GM23338 (cell line): ENCODE measurements at regions not wholly inside any gene's neighbourhood (a gene's known extent, or its start where the extent isn't known, plus 50 kb on each side); places are given as distances from the start of the nearest gene placed in this dataset.

Experiments
- ATAC-seq: fragments of 200-7000 bp; cut with Tn5 transposase; 3 replicates; pipeline ENCODE4 v1.9.1; 2020
- DNase-seq: peaks from one replicate; pipeline ENCODE4 v3.0.0-alpha.2; 2015; ENCODE audit warnings: low spot score
- H2AFZ ChIP-seq: fragments of 200-600 bp; sonication (generic); 2 replicates; pipeline ENCODE4 v1.8.0; 2016; ENCODE audit warnings: antibody characterized with exemption, mild to moderate bottlenecking, moderate library complexity
- H3F3A ChIP-seq: fragments of 200-600 bp; sonication (generic); replicated peaks from 2 replicates; pipeline ENCODE4 v1.8.0; 2017; ENCODE audit warnings: antibody characterized with exemption, mixed run types, low read depth
- H3K27ac ChIP-seq: fragments of 200-600 bp; sonication (generic); 2 replicates; pipeline ENCODE4 v1.6.1; 2016; ENCODE audit warnings: low read depth
- H3K27me3 ChIP-seq: fragments of 200-600 bp; sonication (generic); 2 replicates; pipeline ENCODE4 v1.8.0; 2016; ENCODE audit warnings: mild to moderate bottlenecking, mixed run types, moderate library complexity; ENCODE audit not compliant: insufficient read depth
- H3K36me3 ChIP-seq: fragments of 200-600 bp; sonication (generic); 2 replicates; pipeline ENCODE4 v1.8.0; 2016; ENCODE audit warnings: mild to moderate bottlenecking; ENCODE audit not compliant: insufficient read depth
- H3K4me1 ChIP-seq: fragments of 200-600 bp; sonication (generic); 2 replicates; pipeline ENCODE4 v1.8.0; 2016; ENCODE audit warnings: mild to moderate bottlenecking, moderate library complexity; ENCODE audit not compliant: insufficient read depth
- H3K4me2 ChIP-seq: fragments of 200-600 bp; sonication (generic); 2 replicates; pipeline ENCODE4 v1.7.1; 2017; ENCODE audit warnings: mixed run types
- H3K4me3 ChIP-seq: fragments of 200-600 bp; sonication (generic); 2 replicates; pipeline ENCODE4 v1.6.1; 2016; ENCODE audit warnings: mixed run types
- H3K79me2 ChIP-seq: fragments of 200-600 bp; sonication (generic); replicated peaks from 2 replicates; pipeline ENCODE4 v1.8.0; 2017; ENCODE audit warnings: mild to moderate bottlenecking; ENCODE audit not compliant: insufficient read depth
- H3K9me2 ChIP-seq: fragments of 200-600 bp; sonication (generic); 2 replicates; pipeline ENCODE4 v1.8.0; 2017; ENCODE audit not compliant: insufficient read depth
- H4K20me1 ChIP-seq: fragments of 200-600 bp; sonication (generic); replicated peaks from 2 replicates; pipeline ENCODE4 v1.8.0; 2017; ENCODE audit warnings: mild to moderate bottlenecking; ENCODE audit not compliant: insufficient read depth
- H3K27ac Mint-ChIP-seq: 2 replicates; pipeline ENCODE4 v1.8.0; 2020; ENCODE audit warnings: inconsistent platforms, mild to moderate bottlenecking, moderate library complexity, mixed read lengths
- H3K27me3 Mint-ChIP-seq: 3 replicates; pipeline ENCODE4 v1.8.0; 2022; ENCODE audit warnings: low read depth, mild to moderate bottlenecking, moderate library complexity, mixed read lengths, inconsistent platforms; ENCODE audit not compliant: insufficient read depth, poor library complexity
- H3K36me3 Mint-ChIP-seq: 3 replicates; pipeline ENCODE4 v1.8.0; 2021; ENCODE audit warnings: low read depth, mild to moderate bottlenecking, inconsistent platforms, moderate library complexity, mixed read lengths
- H3K4me1 Mint-ChIP-seq: 3 replicates; pipeline ENCODE4 v1.8.0; 2020; ENCODE audit warnings: mild to moderate bottlenecking, inconsistent platforms, mixed read lengths
- H3K4me3 Mint-ChIP-seq: 3 replicates; pipeline ENCODE4 v1.8.0; 2021; ENCODE audit warnings: moderate library complexity, mild to moderate bottlenecking, inconsistent platforms, mixed read lengths
- H3K9me3 Mint-ChIP-seq: 3 replicates; pipeline ENCODE4 v1.8.0; 2020; ENCODE audit warnings: moderate library complexity, mild to moderate bottlenecking, inconsistent platforms, mixed read lengths
- CREB1 ChIP-seq: fragments of 250-450 bp; sonication (Bioruptor Pico); IDR thresholded peaks from 2 replicates; pipeline ENCODE4 v1.5.0; 2020; ENCODE audit warnings: low read depth, mild to moderate bottlenecking, moderate library complexity
- ETS1 ChIP-seq: IDR thresholded peaks from 2 replicates; pipeline ENCODE4 v1.6.1; 2016; ENCODE audit warnings: antibody characterized with exemption
- EZH2 ChIP-seq: fragments of 200-600 bp; sonication (generic); IDR thresholded peaks from one replicate; pipeline ENCODE4 v1.8.0; 2017; ENCODE audit warnings: antibody characterized with exemption, mild to moderate bottlenecking, low read depth; ENCODE audit not compliant: unreplicated experiment
- EZH2phosphoT487 ChIP-seq: fragments of 200-600 bp; sonication (generic); IDR thresholded peaks from one replicate; pipeline ENCODE4 v1.8.1; 2018; ENCODE audit warnings: antibody characterized with exemption; ENCODE audit not compliant: unreplicated experiment
- JUNB ChIP-seq: IDR thresholded peaks from one replicate; pipeline ENCODE4 v1.6.1; 2016; ENCODE audit warnings: antibody characterized with exemption; ENCODE audit not compliant: unreplicated experiment
- NANOG ChIP-seq: IDR thresholded peaks from 2 replicates; pipeline ENCODE4 v1.6.1; 2016; ENCODE audit warnings: antibody characterized with exemption, borderline replicate concordance
- POLR2AphosphoS5 ChIP-seq: IDR thresholded peaks from 2 replicates; pipeline ENCODE4 v1.6.1; 2016; ENCODE audit warnings: antibody characterized with exemption, low read depth
- STAT1 ChIP-seq: IDR thresholded peaks from one replicate; pipeline ENCODE4 v1.6.1; 2016; ENCODE audit warnings: antibody characterized with exemption; ENCODE audit not compliant: unreplicated experiment
- ZNF114 ChIP-seq: fragments of 250-450 bp; sonication (Bioruptor Pico); IDR thresholded peaks from 2 replicates; pipeline ENCODE4 v1.5.0; 2020; ENCODE audit warnings: mild to moderate bottlenecking, moderate library complexity
- ZNF331 ChIP-seq: fragments of 250-450 bp; sonication (Bioruptor Pico); IDR thresholded peaks from 2 replicates; pipeline ENCODE4 v1.5.0; 2020; ENCODE audit warnings: low read depth, mild to moderate bottlenecking, moderate library complexity
- ZNF462 ChIP-seq: fragments of 250-450 bp; sonication (Bioruptor Pico); IDR thresholded peaks from 2 replicates; pipeline ENCODE4 v1.5.0; 2020; ENCODE audit warnings: mild to moderate bottlenecking, moderate library complexity
- TF ChIP-seq, protein P1 (sequence below): IDR thresholded peaks from one replicate; pipeline ENCODE4 v1.6.1; 2018; ENCODE audit warnings: antibody characterized with exemption; ENCODE audit not compliant: unreplicated experiment
- TF ChIP-seq, protein P2 (sequence below), 2 experiments: fragments of 200-600 bp in 1 of 2; sonication (generic) in 1 of 2; conservative IDR thresholded peaks; 2 replicates each; pipeline versions ENCODE4 v1.5.1 to v1.6.1; 2016 to 2017; ENCODE audit warnings: antibody characterized with exemption in 2 of 2, low read depth in 2 of 2, mild to moderate bottlenecking in 2 of 2, moderate library complexity in 1 of 2

DNA sequence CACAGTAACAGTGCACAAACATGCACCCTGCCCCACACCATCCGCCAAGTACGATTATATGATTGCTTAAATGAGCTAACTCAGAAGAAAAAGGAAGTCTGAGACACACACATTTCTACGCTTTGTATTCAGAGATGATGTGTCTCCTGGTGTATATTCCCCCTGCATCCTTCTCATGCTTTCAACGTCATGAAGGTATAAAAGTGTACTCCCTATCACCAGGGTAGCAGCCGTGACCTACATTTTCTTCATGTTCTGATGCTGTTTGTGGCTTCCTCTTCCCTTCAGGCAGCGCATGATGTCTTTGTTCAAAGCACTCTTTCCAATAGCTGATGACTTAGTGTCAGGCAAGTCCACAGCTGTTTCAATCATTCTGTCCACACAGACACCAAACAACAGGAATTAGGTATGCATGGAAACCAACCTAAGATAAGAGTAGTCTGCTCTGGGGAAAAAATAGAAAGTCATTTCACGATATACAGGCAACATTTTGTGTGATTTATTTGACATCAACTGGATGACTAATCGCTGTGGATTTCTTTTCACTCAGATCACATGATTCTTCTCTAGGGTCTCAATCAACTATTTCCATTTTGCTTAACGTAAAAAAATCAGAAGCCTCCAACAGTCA is 269.4 kb upstream of the PTGER4 start:
- no peaks in the 10 kb centered on the region for H3K36me3 Mint-ChIP-seq
- TF ChIP-seq POLR2AphosphoS5 = no peak
- no peak for TF ChIP-seq ZNF114
- TF ChIP-seq, protein P1, sequence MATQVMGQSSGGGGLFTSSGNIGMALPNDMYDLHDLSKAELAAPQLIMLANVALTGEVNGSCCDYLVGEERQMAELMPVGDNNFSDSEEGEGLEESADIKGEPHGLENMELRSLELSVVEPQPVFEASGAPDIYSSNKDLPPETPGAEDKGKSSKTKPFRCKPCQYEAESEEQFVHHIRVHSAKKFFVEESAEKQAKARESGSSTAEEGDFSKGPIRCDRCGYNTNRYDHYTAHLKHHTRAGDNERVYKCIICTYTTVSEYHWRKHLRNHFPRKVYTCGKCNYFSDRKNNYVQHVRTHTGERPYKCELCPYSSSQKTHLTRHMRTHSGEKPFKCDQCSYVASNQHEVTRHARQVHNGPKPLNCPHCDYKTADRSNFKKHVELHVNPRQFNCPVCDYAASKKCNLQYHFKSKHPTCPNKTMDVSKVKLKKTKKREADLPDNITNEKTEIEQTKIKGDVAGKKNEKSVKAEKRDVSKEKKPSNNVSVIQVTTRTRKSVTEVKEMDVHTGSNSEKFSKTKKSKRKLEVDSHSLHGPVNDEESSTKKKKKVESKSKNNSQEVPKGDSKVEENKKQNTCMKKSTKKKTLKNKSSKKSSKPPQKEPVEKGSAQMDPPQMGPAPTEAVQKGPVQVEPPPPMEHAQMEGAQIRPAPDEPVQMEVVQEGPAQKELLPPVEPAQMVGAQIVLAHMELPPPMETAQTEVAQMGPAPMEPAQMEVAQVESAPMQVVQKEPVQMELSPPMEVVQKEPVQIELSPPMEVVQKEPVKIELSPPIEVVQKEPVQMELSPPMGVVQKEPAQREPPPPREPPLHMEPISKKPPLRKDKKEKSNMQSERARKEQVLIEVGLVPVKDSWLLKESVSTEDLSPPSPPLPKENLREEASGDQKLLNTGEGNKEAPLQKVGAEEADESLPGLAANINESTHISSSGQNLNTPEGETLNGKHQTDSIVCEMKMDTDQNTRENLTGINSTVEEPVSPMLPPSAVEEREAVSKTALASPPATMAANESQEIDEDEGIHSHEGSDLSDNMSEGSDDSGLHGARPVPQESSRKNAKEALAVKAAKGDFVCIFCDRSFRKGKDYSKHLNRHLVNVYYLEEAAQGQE = no peak
- no peak for TF ChIP-seq NANOG
- TF ChIP-seq EZH2 = no peak
- TF ChIP-seq CREB1 (CRISPR knock-in tag) = no peak
- TF ChIP-seq EZH2phosphoT487 = no peak
- TF ChIP-seq, protein P2, sequence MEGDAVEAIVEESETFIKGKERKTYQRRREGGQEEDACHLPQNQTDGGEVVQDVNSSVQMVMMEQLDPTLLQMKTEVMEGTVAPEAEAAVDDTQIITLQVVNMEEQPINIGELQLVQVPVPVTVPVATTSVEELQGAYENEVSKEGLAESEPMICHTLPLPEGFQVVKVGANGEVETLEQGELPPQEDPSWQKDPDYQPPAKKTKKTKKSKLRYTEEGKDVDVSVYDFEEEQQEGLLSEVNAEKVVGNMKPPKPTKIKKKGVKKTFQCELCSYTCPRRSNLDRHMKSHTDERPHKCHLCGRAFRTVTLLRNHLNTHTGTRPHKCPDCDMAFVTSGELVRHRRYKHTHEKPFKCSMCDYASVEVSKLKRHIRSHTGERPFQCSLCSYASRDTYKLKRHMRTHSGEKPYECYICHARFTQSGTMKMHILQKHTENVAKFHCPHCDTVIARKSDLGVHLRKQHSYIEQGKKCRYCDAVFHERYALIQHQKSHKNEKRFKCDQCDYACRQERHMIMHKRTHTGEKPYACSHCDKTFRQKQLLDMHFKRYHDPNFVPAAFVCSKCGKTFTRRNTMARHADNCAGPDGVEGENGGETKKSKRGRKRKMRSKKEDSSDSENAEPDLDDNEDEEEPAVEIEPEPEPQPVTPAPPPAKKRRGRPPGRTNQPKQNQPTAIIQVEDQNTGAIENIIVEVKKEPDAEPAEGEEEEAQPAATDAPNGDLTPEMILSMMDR (conservative IDR thresholded peaks at IDR 0.05; ENCODE audit: low read depth in 2 of 2) = no peak
- TF ChIP-seq ZNF331 (CRISPR knock-in tag) = no peak
- no peak for TF ChIP-seq ZNF462
- no peak for TF ChIP-seq ETS1
- TF ChIP-seq JUNB = no peak
- TF ChIP-seq STAT1 = no peak
- no peak overlapping the region for H3K4me2 ChIP-seq
- H3K27ac Mint-ChIP-seq = no peak overlapping the region
- H3K27ac ChIP-seq = no peak overlapping the region
- no peaks in the 10 kb centered on the region for H3F3A ChIP-seq
- no peak for ATAC-seq
- peaks cover 7% of the 10 kb centered on the region; the same call in 1 of the 2 replicates for H3K9me2 ChIP-seq
- no peaks in the 10 kb centered on the region for H3K9me3 Mint-ChIP-seq
- no peak overlapping the region for H3K4me3 Mint-ChIP-seq
- H4K20me1 ChIP-seq = no peaks in the 10 kb centered on the region
- H2AFZ ChIP-seq = peak overlapping the region; percentile 30; the same call in 1 of the 2 replicates
- H3K4me3 ChIP-seq = no peak overlapping the region
- no peak for DNase-seq
- peaks cover 3% of the 10 kb centered on the region; the same call in 2 of the 3 replicates for H3K4me1 Mint-ChIP-seq
- H3K79me2 ChIP-seq = no peaks in the 10 kb centered on the region
- no peaks in the 10 kb centered on the region for H3K4me1 ChIP-seq
- H3K27me3 ChIP-seq = no peaks in the 10 kb centered on the region
- H3K36me3 ChIP-seq = no peaks in the 10 kb centered on the region
- H3K27me3 Mint-ChIP-seq = no peaks in the 10 kb centered on the region
